T-helper 9 cell (primary cell): ENCODE measurements at regions not wholly inside any gene's neighbourhood (a gene's known extent, or its start where the extent isn't known, plus 50 kb on each side); places are given as distances from the start of the nearest gene placed in this dataset.

ENCODE experiments used
- DNase-seq: peaks from one replicate; pipeline ENCODE4 v3.0.0-alpha.2; 2020

DNA sequence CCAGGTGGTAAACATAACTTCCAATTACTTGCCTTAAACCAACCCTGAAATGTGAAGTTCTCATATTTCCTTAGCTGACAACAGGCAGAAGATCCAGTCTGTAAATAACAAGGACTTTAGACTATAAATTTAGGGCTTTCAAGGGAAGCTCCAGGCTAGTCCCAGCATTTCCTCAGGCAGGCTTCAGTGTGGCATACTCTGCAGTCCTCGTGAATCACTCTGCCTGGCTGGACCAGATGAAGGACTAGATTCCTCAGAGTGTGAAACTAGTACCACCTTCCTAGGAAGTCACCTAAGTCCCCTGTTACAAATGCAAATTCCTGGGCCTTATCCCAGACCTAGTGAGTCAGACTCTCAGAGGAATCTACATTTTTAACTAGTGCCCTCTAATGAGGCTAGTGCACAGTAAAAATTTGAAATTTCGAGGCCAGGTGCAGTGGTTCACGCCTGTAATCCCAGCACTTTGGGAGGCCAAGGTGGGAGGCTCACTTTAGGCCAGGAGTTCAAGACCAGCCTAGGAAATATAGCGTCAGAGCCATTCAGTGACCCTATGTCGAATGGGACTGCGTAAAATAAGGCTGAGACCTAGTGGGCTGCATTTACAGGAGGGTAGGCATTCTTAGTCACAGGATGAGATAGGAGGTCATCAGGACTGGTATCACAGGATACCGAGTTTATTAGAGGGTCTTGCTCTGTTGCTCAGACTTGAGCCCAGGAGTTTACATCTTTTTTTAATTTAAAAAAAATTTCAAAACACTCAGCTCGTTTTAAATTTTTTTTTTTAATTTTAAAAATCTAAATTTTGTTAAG is 279.6 kb upstream of the JARID2 start:
- DNase-seq, result no peak

DNA sequence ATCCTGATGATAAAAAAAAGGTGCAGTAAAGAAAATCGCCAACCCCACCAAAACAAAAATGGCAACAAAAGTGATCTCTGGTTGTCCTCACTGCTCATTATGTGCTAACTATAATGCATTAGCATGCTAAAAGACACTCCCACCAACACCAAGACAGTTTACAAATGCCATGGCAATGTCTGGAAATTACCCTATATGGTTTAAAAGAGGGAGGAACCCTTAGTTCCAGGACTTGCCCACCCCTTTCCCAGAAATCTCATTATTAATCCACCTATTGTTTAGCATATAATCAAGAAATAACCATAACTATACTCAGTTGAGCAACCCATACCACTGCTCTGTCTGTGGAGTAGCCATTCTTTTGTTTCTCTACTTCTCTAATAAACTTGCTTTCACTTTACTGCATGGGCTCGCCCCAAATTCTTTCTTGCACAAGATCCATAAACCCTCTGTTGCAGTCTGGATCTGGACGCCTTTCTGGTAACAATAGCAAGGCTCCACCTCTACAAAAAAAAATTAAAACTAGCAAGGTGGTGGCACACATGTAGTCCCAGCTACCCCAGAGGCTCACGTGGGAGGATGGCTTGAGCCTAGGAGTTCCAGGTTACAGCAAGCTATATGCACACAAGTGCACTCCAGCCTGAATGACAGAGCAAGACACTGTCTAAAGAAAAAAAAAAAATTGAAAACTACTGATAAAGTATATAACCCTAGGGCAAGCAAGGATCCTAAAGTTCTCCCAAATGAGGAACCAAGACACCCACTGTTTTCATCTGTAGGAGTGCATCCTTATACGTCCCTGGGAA is 278.8 kb upstream of the JARID2 start:
- no peak for DNase-seq

DNA sequence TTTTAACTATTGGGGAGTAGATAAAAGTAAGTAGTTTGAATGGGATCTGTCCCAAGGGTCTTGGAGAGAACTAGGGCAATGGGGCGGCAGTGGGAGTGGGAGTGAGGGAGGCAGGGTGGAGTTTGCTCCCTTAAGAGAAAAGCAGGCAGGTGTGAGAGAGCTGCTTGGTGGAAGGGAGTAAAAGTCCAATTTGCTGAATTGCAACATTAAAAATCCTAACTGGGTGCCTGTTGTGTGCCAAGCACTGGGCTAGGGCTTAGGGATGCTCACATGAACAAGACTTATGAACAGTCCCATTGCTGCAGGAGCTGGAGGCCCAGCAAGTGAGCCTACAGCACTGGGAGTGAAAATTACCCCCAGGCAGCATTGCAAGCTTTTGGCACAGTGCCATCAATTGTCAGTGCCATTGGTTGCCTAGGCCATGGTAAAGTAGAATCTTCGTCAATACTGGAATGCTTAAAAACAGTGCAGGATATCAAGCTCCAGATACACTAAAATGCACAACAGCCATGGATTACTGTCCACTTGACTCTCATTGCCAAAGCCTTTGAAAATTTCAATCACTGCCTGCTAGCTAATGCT is 277.7 kb upstream of the JARID2 start:
- DNase-seq, result no peak

DNA sequence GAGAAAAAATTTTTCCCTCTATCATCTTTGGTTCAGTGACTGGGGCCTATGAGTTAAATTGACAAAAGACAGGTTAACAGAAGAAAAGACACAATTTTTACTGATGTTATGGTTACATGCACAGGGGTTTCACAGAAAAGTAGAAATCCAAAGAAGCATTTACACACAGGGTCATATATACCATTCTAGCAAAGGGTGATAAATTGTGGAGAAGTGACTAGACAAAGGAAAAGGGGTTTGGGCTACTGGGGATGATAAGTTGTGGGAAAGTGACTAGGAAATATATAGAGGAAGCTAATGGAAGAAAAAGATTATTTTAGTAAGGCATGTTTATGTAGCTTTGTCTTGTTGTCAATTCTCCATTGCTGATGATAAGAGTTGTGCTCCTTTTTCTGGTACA is 276.7 kb upstream of the JARID2 start:
- no peak for DNase-seq

DNA sequence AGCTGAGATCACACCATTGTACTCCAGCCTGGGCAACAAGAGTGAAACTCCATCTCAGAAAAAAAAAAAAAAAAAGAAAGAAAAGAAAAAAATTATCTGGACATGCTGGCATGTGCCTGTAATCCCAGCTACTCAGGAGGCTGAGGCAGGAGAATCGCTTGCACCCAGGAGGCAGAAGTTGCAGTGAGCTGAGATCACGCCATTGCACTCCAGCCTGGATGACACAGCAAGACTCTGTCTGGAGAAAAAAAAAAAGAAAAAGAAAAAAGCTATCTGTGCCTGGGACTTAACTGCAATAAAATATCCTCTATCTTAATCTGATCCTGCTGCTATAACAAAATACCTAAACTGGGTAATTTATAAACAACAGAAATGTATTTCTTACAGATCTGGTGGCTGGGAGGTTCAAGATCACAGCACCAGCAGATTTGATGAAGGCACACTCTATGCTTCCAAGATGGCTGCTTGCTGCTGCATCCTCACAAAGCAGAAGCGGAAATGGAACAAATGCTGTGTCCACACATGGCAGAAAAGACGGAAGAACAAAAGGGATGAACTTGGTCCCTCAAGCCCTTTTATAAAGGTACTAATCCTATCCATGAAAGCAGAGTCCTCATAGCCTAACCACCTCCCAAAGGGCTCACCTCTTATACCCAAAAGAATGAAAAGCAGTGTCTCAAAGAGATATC is 273.3 kb upstream of the JARID2 start:
- no peak for DNase-seq

DNA sequence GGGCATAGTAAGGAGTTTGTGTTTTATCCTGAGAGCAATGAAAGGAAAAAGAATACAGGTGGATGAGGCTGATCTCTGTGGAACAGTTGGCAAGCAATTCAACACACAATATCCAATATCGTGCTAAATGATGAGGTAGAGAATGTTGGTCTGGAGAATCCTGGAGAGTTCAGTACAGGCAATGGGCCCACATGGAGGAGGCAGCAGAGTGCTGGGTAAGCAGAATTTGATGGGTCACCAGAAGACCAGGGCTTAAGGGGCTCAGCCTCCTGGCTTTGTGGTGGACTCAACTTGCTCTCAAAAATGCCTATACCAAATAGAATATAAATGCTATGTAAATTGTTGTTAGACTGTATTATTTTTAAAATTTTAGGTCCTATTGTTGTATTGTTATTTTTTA is 271.5 kb upstream of the JARID2 start:
- DNase-seq, result no peak

DNA sequence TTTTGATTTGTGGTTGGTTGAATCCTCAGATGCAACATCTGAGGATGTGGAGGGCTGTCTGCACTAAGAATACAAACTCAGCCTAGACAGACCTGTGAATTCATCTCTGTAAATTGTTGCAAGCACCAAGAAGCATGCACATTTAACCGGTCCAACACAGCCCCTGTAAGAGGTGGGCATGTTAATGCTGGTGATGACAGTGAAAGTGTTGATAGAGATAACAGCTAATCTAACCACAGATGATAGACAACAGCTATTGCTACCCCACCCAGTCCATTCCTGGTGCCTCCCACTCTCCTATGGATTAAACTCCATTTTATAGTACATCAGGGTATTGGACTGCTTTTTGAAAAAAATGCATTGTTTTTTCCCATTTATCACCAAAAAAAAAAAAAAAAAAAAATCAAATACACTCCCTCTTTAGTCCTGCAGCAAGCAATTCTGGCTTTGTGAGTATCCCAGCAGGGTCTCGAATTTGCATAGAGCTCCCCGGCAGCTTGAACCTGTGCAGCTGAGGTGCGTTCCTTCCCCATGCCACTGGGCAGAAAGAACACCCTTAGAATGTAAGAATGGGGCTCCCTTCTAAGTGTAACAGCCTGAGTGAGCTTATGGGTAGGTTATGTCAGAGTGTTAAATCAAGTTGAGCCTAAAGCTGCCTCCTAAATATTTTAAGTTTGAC is 270.9 kb upstream of the JARID2 start:
- no peak for DNase-seq

DNA sequence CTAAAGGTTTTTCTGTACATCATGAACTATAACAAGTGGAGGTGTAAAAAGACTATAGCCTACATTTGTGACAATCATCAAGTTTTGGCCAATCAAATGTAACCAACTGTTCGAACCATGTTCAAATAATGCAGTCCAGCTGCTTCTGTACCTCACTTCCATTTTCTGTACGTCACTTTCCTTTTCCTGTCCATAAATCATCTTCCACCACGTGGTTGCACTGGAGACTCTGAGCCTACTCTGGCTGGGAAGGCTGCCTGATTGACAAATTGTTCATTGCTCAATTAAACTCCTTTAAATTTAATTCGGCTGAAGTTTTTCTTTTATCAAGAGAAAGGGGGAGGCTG is 270.4 kb upstream of the JARID2 start:
- no peak for DNase-seq

DNA sequence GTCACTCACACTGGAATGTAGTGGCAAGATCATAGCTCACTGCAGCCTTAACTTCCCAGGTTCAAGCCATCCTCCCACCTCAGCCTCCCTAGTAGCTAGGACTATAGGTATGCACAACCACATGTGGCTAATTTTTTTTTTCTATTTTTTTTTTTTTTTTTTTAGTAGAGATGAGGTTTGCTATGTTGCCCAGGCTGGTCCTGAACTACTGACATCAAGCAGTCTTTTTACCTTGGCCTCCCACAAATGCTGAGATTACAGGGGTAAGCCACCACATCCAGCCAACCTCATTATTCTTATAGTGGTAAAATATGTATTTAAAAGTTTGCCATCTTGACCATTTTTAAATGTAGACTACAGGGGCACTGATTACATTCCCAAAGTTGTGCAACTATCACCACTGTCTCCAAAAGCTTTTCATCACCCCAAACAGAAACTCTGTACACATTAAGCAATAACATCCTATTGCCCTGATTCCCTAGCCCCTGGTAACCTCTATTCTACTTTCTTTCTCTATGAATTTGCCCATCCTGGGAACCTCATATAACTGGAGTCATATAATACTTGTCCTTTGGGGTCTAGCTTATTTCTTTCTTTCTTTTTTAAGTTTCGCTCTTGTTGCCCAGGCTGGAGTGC is 268.0 kb upstream of the JARID2 start:
- DNase-seq, result no peak

DNA sequence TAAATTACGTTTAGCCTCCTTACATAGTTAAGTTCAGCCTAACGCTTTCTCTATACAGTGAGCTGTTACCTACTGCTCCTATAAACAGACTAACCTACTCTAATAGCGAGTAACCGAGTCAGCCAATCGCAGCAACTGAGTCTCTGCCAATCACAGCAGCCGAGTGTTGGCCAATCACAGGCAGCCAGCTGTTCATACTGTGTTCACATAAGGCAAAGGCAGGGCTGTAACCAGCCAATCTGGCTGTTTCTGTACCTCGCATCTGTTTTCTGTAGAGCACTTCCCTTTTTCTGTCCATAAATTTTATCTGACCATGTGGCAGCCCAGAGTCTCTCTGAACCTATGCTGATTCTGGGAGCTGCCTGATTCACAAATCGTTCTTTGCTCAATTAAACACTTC is 263.9 kb upstream of the JARID2 start:
- no peak for DNase-seq

DNA sequence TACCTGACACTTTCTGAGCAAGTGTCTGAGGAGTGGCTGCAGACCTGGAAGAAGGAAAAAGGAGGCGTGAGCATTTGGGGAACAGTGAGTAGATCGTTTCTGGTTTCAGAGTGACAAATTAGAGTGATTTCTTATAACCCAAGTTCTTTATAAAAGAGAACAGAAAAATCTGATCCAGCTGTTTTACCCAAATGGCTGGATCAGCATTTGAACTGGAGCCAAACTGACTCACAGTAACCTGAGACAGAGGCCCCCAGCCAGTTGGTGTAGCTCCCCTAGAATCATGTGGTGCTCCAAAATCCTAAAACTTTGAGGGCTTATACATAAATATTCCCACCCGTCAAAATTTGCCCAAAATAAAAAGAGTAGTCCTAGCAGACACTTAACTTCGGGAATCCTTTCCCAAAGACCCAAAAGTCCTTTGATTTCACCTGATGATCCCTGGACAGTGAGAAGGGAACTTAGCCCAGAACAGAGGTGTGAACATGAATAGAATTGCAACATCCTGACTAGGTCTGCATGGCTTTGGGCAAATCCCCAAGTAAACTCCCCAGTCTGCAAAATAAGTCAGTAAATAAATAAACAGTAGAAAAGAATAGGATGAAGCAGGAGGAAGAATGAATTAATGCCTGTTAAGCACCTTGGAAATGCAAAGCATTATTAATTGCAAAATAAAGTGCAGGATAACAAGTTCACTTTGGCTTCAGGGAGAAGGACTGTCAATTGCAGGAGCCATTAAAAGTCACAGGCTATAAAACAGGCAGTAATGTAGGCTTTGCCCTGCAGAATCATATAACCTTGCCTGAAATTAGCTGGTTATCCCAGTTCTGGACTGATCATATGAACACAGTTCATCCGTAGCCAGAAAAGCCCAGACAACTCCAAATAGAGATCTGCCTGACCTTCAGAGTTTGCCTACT is 262.0 kb upstream of the JARID2 start:
- DNase-seq, result no peak

DNA sequence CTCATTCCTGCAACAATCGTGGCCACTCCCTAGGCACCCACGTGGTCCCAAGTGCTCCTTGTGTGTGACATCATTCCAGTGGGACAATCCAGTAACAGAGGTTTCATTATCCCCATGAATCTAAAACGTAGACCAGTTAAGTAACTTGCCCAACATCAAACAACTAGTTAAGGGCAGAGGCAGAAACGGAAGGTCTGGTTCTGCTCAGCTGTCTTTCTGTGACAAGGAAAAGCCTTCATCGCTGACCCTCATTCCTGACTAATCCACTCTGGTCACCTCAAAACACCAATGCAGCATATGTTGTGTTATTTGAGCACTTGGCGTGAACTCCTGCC is 261.4 kb upstream of the JARID2 start:
- no peak for DNase-seq

DNA sequence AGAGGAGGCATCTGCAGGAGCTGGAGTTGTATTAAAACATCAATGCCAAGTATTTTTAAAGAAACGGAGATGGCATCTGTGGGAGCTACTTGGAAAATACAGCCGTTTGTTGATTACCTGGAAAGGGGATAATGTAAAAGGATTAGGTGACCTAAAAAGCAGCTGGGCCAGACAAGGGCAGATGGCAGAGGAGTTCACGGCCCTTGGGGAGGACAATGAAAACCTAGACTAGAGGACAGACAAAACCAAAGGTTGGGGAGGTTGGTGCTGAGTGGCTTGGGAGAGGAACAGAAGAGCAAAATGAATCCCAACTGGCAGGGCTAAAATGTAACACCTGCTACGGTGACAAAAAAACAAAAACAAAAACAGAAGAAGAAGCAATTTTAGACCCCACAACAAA is 260.5 kb upstream of the JARID2 start:
- no peak for DNase-seq

DNA sequence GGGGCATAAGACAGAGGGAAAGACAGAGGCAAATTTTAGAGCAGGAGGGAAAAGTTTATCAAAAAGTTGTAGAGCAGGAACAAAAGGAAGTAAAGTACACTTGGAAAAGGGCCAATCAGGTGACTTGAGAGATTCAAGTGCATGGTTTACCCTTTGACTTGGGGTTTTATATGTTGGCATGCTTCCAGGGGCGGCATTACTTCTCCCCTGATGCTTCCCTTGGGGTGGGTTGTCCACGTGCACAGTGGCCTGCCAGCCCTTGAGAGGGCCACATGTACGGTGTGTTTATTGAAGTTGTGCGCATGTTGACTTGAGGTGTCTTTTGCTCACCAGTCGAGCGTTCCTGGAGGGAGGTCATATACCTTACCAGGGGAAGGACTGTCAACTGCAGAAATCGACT is 259.5 kb upstream of the JARID2 start:
- DNase-seq, result no peak

DNA sequence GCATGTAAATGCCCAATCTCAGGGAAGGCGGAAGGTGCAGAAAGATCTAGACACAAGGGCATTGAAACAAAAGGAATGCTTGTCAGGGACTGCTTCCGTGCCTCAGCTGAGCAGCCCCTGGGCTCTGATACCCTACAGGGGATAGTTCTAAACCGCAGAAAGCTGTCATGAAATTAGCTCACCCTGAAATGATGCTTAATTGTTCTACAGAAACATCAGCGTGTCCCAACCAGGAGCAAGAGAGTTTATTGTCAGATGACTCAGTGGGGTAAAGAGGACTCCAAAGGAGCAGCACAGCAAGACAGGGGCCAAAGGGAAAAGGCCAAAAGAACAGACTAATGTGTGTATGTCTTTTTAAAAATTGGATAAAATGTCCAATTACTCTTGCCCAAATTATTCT is 258.4 kb upstream of the JARID2 start:
- no peak for DNase-seq

DNA sequence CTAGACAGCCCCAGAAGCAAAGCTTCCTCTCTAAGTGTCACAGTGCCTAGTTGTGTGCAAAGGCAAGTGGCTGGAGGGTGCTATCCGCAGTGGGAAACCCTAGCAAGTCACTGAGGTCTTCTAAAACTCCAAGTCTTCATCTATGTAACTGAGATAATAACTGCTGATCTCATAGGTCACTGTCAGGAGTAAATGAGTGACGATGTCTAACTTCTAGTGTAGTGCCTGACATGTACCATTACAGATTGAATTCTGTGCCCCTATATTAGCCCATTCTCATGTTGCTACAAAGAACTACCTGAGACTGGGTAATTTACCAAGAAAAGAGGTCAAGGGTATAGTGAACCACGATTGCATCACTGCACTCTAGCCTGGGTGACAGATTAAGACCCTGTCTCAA is 253.5 kb upstream of the JARID2 start:
- no peak for DNase-seq

DNA sequence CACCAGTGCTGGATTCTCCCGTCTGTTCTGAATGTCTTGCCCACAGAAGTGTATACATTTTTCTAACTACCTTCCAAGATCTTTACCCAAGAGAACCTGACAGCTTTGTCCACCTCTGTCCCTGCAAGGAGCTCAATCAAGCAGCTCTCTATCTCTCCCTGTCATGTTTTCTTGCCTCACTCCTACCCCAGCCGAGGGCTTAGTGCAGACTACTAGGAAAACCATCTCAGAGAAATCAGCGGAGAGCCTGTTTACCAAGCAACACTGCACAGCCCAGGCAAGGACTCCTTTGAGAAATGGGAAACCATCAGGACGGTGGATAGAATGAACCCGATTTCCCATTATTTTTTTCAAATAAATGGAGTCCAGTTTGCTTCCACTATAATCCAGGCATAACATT is 250.7 kb upstream of the JARID2 start:
- no peak for DNase-seq

DNA sequence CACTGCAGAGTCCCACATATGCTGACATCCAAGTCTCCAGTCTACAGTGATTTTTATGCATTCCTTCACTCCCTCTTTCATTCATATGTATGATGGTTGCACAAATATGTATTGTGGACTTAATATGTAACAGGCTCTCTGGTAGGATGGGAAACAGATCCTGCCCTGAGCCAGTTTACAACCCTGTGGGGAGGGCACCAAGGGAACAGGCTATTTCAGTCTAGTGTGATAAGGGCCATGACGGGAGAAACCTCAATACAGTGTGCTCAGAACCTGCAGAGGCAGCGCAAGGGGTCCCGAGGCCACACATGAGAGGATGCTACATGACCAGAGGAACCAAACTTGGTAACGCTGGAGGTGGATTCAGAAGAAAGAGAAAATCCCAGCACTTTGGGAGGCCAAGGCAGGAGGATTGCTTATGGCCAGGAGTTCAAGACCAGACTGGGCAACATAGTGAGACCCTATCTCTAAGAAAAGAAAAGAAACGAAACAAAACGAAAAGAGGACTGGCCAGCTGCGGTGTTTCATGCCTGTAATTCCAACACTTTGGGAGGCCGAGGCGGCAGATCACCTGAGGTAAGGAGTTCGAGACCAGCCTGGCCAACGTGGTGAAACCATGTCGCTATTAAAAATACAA is 249.8 kb upstream of the JARID2 start:
- DNase-seq, result no peak

DNA sequence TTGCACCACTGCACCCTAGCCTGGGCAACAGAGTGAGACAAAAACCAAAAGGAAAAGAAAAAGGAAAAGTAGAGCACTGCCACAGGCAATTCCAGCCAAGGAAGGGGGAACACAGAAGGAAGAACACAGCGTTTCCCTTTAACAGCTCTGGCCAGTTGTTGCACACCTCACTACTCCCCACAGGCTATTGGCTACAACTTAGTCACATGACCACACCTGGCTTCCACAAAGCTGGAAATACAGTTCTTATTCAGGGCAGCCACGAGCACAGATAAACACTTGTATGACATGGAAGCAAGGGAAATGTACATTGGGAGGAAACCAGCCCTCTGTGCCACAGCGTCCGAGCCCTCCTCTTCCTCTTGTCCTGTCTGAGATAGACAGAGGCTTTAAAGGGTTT is 249.0 kb upstream of the JARID2 start:
- DNase-seq, result no peak

DNA sequence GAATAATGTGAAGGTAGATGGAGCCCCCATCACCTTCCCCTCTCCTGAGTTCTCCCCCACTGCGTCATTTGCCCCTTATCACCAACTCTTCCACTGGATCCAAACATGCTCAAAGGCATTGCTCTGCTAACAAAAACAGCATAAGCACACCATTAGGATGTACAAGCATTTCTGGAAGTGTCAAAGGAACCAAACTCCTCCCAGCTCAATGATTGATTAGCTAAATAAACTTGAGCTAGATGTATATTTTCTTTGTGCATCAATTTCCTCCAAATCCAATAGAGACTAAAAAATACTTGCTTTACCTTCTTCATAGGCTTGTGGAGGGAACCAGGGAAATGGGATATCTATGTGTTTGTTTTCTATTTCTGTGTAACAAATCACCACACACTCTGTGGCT is 248.4 kb upstream of the JARID2 start:
- no peak for DNase-seq

DNA sequence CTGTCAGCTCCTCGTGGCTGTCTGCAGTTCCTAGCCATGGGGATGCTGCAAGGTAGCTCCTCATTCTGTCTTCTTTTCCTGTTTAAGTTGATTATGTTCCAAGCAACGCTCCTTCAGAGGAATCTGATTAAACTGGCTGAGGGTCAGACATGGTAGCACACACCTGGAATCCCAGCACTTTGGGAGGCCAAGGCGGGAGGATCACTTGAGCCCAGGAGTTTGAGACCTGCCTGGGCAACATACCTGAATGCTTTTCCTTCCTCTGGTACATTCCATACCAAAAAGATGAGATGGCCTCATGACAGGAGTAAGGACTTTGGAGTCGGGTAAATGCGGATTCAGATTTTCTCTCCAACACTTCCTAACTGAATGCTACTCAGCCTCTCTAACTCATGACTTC is 246.8 kb upstream of the JARID2 start:
- no peak for DNase-seq
